GM12874 (cell line): ENCODE measurements at regions not wholly inside any gene's neighbourhood (a gene's known extent, or its start where the extent isn't known, plus 50 kb on each side); places are given as distances from the start of the nearest gene placed in this dataset.

Experiments used
- TF ChIP-seq, protein P1 (sequence below): IDR thresholded peaks from 2 replicates; pipeline ENCODE4 v1.5.1; 2011; ENCODE audit warnings: low read depth, mild to moderate bottlenecking, control low read depth, low read length, moderate library complexity; ENCODE audit not compliant: insufficient read depth

DNA sequence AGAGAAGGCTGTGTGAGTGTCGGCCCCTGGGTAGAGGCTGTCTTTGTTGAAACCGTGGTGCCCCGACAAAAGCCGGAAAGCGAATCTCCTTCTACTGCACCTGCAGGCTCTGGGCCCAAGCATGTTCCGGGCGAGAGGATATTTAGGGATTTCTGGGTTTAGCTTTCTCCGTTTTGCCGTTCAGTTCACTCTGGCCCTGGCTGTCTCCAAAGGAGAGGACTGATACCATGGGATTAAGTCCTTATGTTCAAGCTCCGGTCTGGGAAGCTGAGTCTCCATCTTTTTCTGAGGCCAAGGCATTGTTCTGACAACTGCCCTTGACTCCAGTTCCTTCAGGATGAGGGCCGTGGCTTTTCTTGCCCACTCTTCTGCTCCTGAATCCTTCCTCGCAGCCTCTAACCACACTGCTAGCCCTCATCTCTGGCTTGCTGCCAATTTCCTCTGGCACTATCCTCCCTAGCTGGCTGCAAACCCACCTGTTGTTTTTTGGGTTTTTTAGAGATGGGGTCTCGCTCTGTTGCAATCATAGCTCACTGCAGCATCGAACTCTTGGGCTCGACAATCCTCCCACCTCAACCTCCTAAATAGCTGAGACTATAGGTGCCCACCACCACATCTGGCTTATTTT lies 206.8 kb downstream of the SKIDA1 start:
- TF ChIP-seq, protein P1, sequence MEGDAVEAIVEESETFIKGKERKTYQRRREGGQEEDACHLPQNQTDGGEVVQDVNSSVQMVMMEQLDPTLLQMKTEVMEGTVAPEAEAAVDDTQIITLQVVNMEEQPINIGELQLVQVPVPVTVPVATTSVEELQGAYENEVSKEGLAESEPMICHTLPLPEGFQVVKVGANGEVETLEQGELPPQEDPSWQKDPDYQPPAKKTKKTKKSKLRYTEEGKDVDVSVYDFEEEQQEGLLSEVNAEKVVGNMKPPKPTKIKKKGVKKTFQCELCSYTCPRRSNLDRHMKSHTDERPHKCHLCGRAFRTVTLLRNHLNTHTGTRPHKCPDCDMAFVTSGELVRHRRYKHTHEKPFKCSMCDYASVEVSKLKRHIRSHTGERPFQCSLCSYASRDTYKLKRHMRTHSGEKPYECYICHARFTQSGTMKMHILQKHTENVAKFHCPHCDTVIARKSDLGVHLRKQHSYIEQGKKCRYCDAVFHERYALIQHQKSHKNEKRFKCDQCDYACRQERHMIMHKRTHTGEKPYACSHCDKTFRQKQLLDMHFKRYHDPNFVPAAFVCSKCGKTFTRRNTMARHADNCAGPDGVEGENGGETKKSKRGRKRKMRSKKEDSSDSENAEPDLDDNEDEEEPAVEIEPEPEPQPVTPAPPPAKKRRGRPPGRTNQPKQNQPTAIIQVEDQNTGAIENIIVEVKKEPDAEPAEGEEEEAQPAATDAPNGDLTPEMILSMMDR, result no peak

GRCh38 chr10:21317902-21318301 lies 207.6 kb downstream of the SKIDA1 start:
- TF ChIP-seq, protein P1, result no peak

- TF ChIP-seq, protein P1, result no peak
Measured at GRCh38 chr10:21315645-21316220, 209.7 kb downstream of the SKIDA1 start.

GRCh38 chr10:21314906-21315644 lies 210.4 kb downstream of the SKIDA1 start:
- TF ChIP-seq, protein P1, result no peak

- TF ChIP-seq, protein P1, result no peak
Measured at GRCh38 chr10:21314111-21314626, 211.3 kb downstream of the SKIDA1 start.

DNA sequence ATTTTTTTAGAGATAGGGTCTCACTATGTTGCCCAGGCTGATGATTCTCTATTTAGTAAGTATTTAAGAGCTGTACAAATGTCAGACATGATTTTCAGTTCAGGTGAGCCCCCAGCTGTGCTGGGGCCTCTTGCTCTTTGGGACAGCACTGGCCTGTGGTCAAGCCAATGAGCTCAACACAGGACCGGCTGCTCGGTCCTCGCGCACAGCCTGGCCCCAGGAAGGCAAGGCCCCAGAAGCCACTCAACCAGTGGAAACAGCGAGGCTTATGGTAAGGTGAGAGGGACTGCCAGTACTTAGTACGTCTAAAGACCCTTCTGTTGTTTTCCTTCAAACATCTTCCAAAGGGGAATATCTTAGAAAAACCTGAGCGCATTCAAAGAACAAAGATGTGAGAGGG lies 211.8 kb downstream of the SKIDA1 start:
- TF ChIP-seq, protein P1, result no peak

DNA sequence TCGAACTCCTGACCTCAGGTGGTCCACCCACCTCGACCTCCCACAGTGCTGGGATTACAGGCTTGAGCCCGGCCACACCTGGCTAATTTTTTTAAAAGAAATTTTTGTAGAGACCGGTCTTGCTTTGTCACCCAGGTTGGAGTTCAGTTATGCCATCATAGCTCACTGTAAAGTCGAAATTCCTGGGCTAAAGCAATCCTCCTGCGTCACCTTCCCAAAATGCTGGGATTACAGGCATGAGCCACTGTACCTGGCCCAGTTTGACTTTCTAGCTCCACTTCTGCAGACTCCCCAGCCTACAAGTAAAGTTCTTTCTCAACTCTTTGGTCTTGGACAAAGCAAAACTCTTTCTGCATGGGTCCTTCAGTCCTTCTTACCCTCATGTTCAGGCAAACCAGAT lies 214.1 kb downstream of the SKIDA1 start:
- TF ChIP-seq, protein P1, result no peak
